ENCODE measurements at regions not wholly inside any gene's neighbourhood (a gene's known extent, or its start where the extent isn't known, plus 50 kb on each side); places are given as distances from the start of the nearest gene placed in this dataset.

DNA sequence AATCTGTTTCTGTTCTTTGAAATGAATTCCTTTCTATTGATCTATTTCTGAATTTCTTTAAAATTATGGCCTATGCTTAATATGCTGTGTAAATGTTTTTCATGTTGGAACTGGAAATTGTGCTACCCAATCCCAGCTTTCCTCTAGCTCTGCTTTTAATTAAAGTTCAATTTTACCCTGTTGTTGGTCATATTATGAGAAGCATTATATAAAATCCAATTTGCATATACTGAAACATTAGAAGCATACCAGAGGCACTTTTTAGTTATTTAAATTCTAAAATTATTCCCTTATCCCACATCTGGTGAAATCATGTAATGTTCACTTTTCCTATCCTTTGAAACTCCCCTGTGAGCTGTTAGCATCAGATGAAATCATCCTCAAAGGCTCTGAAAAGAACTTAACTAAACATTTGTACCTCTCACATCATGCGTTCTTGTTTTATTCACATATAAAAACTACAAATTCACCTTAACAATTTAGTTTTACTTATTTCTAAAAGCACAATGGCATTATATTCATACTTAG, 160.6 kb upstream of the COL21A1 start:
- Histone ChIP-seq H3K4me1 (no peaks in the 10 kb centered on the region), H3K4me3 (ENCODE audit: low read depth, low read length) (no peak overlapping the region), H3K36me3 (ENCODE audit: control insufficient read depth, insufficient read depth, low read length) (no peaks in the 10 kb centered on the region), H2AFZ (no peak overlapping the region), H3K27ac (no peak overlapping the region), H3K4me2 (ENCODE audit: low read length) (no peak overlapping the region), H3K9ac (no peak overlapping the region), H3K27me3 (ENCODE audit: control insufficient read depth, insufficient read depth, low read length) (no peaks in the 10 kb centered on the region), H3K9me3 (ENCODE audit: control insufficient read depth, low read length) (no peaks in the 10 kb centered on the region), H3K79me2 (no peaks in the 10 kb centered on the region)
- TF ChIP-seq, protein P1, sequence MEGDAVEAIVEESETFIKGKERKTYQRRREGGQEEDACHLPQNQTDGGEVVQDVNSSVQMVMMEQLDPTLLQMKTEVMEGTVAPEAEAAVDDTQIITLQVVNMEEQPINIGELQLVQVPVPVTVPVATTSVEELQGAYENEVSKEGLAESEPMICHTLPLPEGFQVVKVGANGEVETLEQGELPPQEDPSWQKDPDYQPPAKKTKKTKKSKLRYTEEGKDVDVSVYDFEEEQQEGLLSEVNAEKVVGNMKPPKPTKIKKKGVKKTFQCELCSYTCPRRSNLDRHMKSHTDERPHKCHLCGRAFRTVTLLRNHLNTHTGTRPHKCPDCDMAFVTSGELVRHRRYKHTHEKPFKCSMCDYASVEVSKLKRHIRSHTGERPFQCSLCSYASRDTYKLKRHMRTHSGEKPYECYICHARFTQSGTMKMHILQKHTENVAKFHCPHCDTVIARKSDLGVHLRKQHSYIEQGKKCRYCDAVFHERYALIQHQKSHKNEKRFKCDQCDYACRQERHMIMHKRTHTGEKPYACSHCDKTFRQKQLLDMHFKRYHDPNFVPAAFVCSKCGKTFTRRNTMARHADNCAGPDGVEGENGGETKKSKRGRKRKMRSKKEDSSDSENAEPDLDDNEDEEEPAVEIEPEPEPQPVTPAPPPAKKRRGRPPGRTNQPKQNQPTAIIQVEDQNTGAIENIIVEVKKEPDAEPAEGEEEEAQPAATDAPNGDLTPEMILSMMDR (IDR thresholded peaks at IDR 0.05) = no peak

DNA sequence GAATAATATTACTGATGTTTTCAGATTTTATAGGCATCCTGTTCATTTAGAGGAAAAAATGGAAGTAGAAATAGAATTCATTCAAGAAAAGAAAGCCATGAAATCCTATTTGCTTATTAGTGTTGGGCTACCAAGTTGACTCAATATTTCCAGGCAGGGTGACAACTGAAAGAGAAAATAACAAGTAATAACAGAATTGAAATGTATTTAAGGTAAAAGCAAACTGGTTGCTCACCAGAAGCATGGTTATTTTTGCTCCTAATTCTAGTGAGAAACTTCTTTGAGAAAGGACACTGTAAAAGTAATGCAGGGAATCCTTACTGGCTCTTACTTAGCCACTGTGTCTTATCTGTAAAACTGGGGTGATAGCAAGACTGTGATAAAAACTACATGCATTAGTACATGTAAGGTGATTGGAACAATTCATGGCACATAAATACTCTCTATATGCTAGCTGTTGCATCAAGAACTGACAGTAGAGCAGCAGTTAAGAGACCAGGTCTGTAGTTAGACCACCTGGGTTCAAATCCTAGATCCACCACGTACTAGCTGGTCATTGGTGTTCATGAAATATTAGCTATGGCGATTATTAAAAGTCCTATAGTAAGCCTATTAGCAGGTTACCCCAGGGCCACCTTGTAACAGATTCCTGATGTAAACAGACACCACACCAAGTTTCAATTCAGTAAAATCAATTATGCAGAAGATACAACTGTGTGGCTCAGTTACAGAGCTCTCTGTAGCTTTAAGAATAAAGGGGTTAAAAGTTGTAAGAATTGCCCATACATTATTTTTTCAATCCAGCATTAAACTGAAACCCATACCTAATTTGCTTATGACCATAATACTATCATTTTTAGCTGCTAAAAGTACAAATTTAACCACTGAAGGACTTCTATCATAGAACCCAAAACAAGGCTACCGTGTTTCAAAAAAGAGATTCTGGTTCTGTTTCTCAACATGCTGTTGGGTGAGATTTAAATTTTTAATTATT, 159.2 kb upstream of the COL21A1 start:
- no peaks in the 10 kb centered on the region for H3K36me3 ChIP-seq (ENCODE audit: control insufficient read depth, insufficient read depth, low read length)
- no peaks in the 10 kb centered on the region for H3K9me3 ChIP-seq (ENCODE audit: control insufficient read depth, low read length)
- no peaks in the 10 kb centered on the region for H3K79me2 ChIP-seq
- no peaks in the 10 kb centered on the region for H3K27me3 ChIP-seq (ENCODE audit: control insufficient read depth, insufficient read depth, low read length)
- no peaks in the 10 kb centered on the region for H3K4me1 ChIP-seq
- no peak overlapping the region for H3K9ac ChIP-seq
- no peak overlapping the region for H2AFZ ChIP-seq
- no peak overlapping the region for H3K4me2 ChIP-seq (ENCODE audit: low read length)
- H3K27ac ChIP-seq = no peak overlapping the region
- no peak overlapping the region for H3K4me3 ChIP-seq (ENCODE audit: low read depth, low read length)
- TF ChIP-seq, protein P1 (IDR thresholded peaks at IDR 0.05) = no peak

DNA sequence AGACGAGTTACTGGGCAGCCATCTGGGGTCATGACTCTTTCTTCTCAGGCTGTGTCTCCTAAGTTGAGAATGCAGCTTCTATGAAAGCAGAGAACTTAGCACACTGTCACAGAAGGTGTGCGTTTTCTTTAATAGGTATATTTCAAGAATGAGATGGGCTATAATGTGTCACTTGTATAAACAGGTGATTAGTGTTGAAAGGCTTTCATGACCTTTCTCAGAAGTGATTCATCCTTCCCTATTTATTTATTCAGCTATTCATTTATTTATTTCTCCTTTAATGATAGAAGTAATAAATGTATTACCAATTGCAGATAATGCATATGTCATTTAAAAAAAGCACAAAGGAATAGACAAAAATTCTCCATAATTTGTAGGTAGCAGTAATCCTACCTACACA, 157.2 kb upstream of the COL21A1 start:
- no peak overlapping the region for H3K4me2 ChIP-seq (ENCODE audit: low read length)
- no peaks in the 10 kb centered on the region for H3K79me2 ChIP-seq
- no peaks in the 10 kb centered on the region for H3K27me3 ChIP-seq (ENCODE audit: control insufficient read depth, insufficient read depth, low read length)
- H2AFZ ChIP-seq = no peak overlapping the region
- no peak overlapping the region for H3K27ac ChIP-seq
- no peak overlapping the region for H3K9ac ChIP-seq
- H3K9me3 ChIP-seq (ENCODE audit: control insufficient read depth, low read length) = no peaks in the 10 kb centered on the region
- no peak overlapping the region for H3K4me3 ChIP-seq (ENCODE audit: low read depth, low read length)
- no peaks in the 10 kb centered on the region for H3K36me3 ChIP-seq (ENCODE audit: control insufficient read depth, insufficient read depth, low read length)
- H3K4me1 ChIP-seq = no peaks in the 10 kb centered on the region
- TF ChIP-seq, protein P1 (IDR thresholded peaks at IDR 0.05) = no peak

DNA sequence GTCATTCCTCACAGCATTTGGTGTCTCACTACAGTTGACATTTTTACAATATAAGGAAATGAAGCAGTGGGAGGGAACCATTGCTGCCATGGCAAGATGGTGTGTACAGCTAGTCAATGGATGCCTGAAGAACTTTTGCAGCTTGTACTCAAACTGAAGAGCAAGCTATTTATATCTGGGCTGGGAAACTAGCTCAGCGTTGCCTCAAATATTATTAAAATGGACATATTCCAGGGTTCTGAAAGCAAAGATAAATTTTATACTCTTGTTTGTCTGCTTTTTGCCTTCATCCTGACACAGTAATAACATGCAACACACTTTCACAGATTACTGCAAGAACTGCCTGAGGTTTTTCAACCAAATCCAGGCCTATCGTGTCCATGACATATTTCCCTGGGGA, 156.4 kb upstream of the COL21A1 start:
- Histone ChIP-seq H3K4me3 (ENCODE audit: low read depth, low read length) (no peak overlapping the region), H3K9me3 (ENCODE audit: control insufficient read depth, low read length) (no peaks in the 10 kb centered on the region), H3K4me1 (no peaks in the 10 kb centered on the region), H3K4me2 (ENCODE audit: low read length) (no peak overlapping the region), H2AFZ (no peak overlapping the region), H3K27me3 (ENCODE audit: control insufficient read depth, insufficient read depth, low read length) (no peaks in the 10 kb centered on the region), H3K79me2 (no peaks in the 10 kb centered on the region), H3K9ac (no peak overlapping the region), H3K36me3 (ENCODE audit: control insufficient read depth, insufficient read depth, low read length) (no peaks in the 10 kb centered on the region), H3K27ac (no peak overlapping the region)
- TF ChIP-seq, protein P1 (IDR thresholded peaks at IDR 0.05) = no peak
